GM23248 (cell line): ENCODE measurements at regions not wholly inside any gene's neighbourhood (a gene's known extent, or its start where the extent isn't known, plus 50 kb on each side); places are given as distances from the start of the nearest gene placed in this dataset.

Experiments
- EZH2 ChIP-seq: fragments of 200-600 bp; sonication (generic); IDR thresholded peaks from 2 replicates; pipeline ENCODE4 v1.6.1; 2018; ENCODE audit warnings: antibody characterized with exemption, mild to moderate bottlenecking; ENCODE audit not compliant: insufficient read depth, poor library complexity, severe bottlenecking
- EZH2phosphoT487 ChIP-seq: fragments of 200-600 bp; sonication (generic); IDR thresholded peaks from 2 replicates; pipeline ENCODE4 v1.6.1; 2018; ENCODE audit warnings: antibody characterized with exemption, moderate library complexity, mild to moderate bottlenecking, low read depth; ENCODE audit not compliant: insufficient read depth

DNA sequence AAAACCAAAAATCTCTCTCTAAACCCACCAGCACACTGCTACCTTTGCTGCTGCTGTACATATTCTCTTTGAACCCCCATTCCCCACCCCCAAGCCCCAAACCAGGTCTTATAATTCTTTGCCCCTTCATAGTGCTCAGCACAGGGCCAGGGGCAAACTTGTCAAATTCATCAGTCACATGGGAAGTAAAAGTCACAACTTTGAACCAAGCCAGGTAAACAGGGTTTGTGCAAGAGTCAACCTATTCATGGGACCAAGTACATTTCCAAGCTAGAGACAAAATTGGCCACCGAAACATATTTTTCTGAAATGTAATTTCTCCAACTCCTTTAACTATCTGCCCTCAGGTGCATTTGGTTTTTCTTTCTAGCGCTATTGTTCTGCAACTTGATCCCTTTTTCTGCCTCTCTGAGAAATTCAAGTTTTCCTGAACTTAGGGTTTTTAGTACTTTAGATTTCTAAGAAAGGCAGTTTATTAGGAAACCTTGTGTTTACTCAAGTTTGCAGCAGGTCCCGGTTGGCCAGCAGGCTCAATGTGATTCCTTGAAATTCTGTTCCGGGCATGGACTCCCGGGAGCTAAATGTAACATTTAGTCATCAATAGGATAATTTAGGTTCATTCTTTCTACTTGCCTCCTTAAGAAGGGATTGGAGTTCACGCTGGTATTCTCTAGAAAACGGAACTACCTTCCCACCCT, 230.5 kb downstream of the EFCAB11 start:
- no peak for TF ChIP-seq EZH2
- no peak for TF ChIP-seq EZH2phosphoT487
